Activated naive CD4-positive, alpha-beta T cell treated with anti-CD3 and anti-CD28 coated beads, Interleukin-2, amount 10 ng/mL, durations not matched to agents 7 days and 5 days (primary cell): ENCODE measurements at regions not wholly inside any gene's neighbourhood (a gene's known extent, or its start where the extent isn't known, plus 50 kb on each side); places are given as distances from the start of the nearest gene placed in this dataset.
"Not testable (repeated sequence)": the region's sequence is repeated elsewhere in the genome, so short reads cannot be mapped to it uniquely, and the experiment has no call there.

Experiments
- CTCF ChIA-PET: fragments of 350-600 bp; sonication (Branson Sonifier 250); formaldehyde crosslinking; loops from one replicate; lab custom pipeline; 2021; ENCODE audit warnings: antibody characterized with exemption; lab: Charles Lee
- DNase-seq: peaks from one replicate; pipeline ENCODE4 v3.0.0-alpha.2; 2020
- H3K27ac Mint-ChIP-seq: one replicate; pipeline ENCODE4 v1.8.0; 2021; ENCODE audit warnings: mild to moderate bottlenecking, moderate library complexity, mixed read lengths
- H3K27me3 Mint-ChIP-seq: one replicate; pipeline ENCODE4 v1.8.0; 2021; ENCODE audit warnings: mild to moderate bottlenecking, mixed read lengths
- H3K36me3 Mint-ChIP-seq: one replicate; pipeline ENCODE4 v1.8.0; 2021; ENCODE audit warnings: mixed read lengths
- H3K4me1 Mint-ChIP-seq: one replicate; pipeline ENCODE4 v1.8.0; 2021; ENCODE audit warnings: mixed read lengths
- H3K4me3 Mint-ChIP-seq: one replicate; pipeline ENCODE4 v1.8.0; 2021; ENCODE audit warnings: mild to moderate bottlenecking, moderate library complexity, mixed read lengths
- H3K9me3 Mint-ChIP-seq: one replicate; pipeline ENCODE4 v1.8.0; 2021; ENCODE audit warnings: mixed read lengths

DNA sequence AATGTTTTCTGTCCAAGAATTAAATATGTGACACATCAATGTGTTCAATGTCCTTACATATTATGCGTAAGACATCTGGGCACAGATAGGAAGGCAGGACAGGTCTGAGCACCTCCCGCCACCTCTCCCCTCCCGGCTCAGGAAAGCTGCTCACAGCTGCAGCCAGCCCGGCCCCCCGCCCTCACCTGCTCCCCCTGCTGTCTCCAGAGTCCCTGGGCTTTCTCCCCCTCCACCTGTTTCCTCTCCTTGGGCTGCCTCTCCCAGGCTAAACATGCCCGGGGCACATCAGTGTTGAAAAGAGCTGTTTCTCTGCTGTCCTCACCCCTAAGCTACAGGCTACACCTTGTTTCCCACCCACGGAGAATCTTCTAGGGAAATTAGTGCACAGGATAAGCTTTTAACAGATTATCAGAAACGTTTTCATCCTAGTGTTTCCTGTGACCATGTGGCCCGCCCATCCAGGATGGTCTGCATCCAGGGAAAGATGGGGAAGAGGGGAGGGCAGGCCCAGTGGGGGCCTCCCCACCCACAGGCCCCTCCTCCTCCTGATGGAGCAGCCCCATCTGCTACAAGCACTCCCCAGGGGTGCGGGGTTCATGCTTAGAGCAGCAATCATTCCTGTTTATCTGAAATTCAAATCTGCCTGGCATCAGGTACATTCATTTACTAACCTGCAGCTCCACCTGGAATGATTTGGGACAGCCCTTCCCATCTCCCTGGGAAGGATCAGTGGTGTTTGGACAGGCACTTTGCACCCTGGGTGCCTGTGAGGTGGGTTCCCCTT lies 273.8 kb upstream of the SFSWAP start:
- DNase-seq = no peak
- Mint-ChIP-seq H3K4me3 (no peak overlapping the region), H3K27ac (no peak overlapping the region), H3K36me3 (no peaks in the 10 kb centered on the region), H3K4me1 (no peaks in the 10 kb centered on the region), H3K9me3 (no peaks in the 10 kb centered on the region), H3K27me3 (peaks cover 21% of the 10 kb centered on the region)
- CTCF ChIA-PET = no interaction called here

DNA sequence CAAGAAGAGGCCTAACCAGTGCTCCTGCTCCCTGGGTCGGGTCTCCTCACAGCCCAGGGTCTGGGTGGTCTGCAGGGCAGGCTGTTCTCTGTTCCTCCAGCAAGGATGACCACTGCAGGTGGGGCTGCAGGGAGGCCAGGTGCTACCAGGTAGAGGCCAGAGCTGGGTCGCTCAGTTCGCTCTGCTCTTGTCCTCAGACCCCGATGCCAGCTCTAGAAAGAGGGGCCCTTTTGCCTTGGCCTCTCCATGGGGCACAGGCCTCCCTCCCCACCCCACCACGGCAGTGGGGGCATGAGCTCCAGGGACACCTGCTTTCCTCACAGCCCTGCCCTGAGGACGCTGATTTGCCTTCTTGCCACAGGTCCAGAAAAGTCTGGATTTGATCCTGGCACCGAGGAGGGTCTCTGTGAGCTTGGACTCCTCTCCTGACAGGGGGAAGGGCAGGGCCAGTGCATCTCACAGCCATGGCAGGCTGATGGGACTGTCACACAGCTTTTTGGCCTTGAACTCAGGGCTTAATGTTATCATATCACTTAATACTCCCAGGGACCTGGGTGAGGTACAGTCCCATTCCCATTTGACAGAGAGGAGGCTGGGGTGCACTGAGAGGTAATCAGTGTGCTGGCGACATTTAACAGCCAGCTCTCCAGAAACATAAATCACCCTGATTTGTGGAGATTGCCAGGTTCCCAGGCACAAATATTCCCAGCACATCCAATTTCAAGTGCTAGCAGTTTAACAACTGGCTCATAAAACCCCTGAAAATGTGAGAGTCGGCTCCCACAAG lies 273.0 kb upstream of the SFSWAP start:
- Mint-ChIP-seq H3K27ac (no peak overlapping the region), H3K4me3 (no peak overlapping the region)
- no peak for DNase-seq

DNA sequence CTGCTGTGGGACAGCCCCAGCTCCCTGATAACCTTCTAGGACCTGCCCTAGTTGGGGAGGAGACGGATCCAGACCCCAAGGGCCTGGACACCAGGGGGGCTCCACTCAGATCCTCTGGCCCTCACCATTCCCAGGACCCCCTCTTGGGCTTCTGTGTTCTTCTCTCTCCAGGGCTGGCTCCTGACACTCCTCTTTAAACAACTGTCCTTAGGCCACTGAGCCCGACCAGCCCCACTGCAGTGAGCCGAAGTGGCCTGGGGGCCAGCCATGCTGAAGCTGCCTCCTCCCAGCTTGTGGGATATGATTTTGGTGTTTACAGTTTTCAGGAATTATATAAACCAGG lies 272.4 kb upstream of the SFSWAP start:
- CTCF ChIA-PET, H3K4me3 Mint-ChIP-seq: not testable (repeated sequence)

More for the DNA sequence above, 273.0 kb upstream of the SFSWAP start:
- CTCF ChIA-PET = no interaction called here
- H3K27me3 Mint-ChIP-seq = peaks cover 14% of the 10 kb centered on the region
- no peaks in the 10 kb centered on the region for H3K36me3 Mint-ChIP-seq
- no peaks in the 10 kb centered on the region for H3K4me1 Mint-ChIP-seq
- no peaks in the 10 kb centered on the region for H3K9me3 Mint-ChIP-seq

DNA sequence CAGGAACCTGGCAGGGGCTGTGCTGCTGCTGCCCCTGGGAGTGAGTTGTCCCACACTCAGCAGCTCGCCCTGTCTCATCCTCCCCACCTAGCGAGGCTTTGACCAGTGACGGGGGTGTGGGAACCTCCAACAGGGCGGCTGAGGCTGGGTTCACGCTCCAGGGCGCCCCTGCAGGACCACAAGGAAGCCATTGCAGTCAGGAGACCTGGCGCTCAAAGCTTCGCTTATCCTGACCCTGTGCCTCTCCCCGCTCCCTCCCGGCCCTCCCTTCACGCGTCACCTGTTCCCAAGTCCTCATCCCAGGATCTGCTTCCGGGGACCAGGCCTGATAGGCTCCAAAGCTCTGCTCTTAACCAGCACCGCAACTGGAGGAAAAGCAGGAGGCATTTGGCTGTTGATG lies 272.0 kb upstream of the SFSWAP start:
- no peaks in the 10 kb centered on the region for H3K36me3 Mint-ChIP-seq
- no peak overlapping the region for H3K4me3 Mint-ChIP-seq
- H3K27ac Mint-ChIP-seq = no peak overlapping the region
- H3K4me1 Mint-ChIP-seq = no peaks in the 10 kb centered on the region
- H3K9me3 Mint-ChIP-seq = no peaks in the 10 kb centered on the region
- DNase-seq = no peak
- CTCF ChIA-PET = no interaction called here
- peaks cover 14% of the 10 kb centered on the region for H3K27me3 Mint-ChIP-seq

More for the DNA sequence above, 272.4 kb upstream of the SFSWAP start:
- H3K9me3 Mint-ChIP-seq, H3K27ac Mint-ChIP-seq, H3K36me3 Mint-ChIP-seq, H3K4me1 Mint-ChIP-seq, DNase-seq: not testable (repeated sequence)
- H3K27me3 Mint-ChIP-seq = peaks cover 14% of the 10 kb centered on the region

DNA sequence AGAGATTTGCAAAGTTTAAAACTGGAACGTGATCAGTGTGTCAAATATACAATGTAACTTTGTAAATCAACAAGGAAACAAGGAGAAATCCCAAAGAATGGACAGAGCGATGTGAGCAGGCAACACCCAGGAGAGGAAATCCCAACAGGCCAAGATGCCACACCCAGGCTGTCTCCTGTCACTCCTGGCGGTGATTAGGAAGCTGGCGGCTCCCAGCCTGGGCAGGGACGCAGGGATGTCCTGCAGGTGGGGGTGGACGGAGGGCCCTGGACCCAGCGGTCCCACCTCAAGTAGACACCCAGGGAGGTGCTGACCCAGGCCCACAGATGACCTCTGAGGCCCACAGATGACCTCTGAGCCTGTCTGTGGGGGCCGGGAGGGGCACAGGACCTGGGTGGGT lies 271.1 kb upstream of the SFSWAP start:
- H3K36me3 Mint-ChIP-seq, DNase-seq, CTCF ChIA-PET, H3K27me3 Mint-ChIP-seq, H3K4me3 Mint-ChIP-seq, H3K27ac Mint-ChIP-seq, H3K4me1 Mint-ChIP-seq, H3K9me3 Mint-ChIP-seq: not testable (repeated sequence)

DNA sequence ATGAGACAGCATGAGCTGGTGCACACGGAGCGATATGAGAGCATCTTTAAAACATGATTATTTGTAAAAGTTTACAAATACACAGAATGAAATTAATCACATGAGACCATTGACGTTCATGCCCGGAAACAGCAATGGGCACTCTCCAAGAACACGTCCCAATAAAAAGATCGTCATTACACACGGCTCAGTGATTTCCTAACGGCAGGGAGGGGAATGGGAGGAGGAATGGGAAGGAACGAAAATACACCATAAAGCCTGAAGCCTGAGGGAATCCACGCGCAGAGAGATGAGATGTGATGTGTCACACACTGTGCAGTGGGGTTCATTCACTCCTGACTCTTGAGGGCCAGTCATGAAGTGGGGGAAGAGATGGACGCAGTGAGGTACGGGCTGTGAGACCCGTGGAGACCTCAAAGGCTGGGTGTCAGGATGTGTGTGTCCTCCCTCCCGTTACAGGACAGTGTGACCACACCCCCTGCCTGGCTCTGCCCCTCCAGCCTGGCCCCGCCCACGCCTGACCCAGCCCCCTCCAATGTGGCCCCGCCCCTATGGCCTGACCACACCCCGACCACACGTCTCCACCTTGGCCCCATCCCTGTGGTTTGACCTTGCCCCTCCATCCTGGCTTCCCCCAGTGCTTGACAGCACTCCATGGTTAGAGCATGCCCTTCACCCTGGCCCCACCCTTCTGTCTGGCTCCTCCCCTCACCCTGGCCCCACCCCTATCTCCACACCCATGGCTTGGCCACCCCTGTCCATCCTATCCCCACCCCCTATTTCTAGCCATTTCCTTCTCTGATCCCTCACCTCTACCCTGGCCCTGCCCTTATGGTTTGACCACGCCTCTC lies 270.5 kb upstream of the SFSWAP start:
- H3K9me3 Mint-ChIP-seq, H3K27ac Mint-ChIP-seq, H3K4me3 Mint-ChIP-seq, H3K36me3 Mint-ChIP-seq, DNase-seq, H3K4me1 Mint-ChIP-seq, CTCF ChIA-PET, H3K27me3 Mint-ChIP-seq: not testable (repeated sequence)

DNA sequence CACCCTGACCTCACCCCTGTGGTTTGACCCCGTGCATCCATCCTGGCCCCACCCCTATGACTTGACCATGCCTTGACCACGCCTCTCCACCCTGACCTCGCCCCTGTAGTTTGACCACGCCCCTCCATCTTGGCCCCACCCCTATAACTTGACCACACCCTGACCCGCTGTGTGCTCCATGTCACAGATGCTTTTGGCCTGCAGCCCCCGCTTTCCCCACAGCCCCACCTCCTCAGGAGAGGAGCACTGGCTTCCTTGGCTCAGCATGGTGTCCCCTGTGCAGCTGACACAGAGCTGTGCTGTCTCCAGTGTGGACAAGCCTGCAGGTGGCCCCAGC lies 269.9 kb upstream of the SFSWAP start:
- H3K36me3 Mint-ChIP-seq = no peaks in the 10 kb centered on the region
- CTCF ChIA-PET = no interaction called here
- peaks cover 4% of the 10 kb centered on the region for H3K27me3 Mint-ChIP-seq
- no peak overlapping the region for H3K4me3 Mint-ChIP-seq
- H3K27ac Mint-ChIP-seq = no peak overlapping the region
- no peaks in the 10 kb centered on the region for H3K9me3 Mint-ChIP-seq
- DNase-seq = no peak
- H3K4me1 Mint-ChIP-seq = no peaks in the 10 kb centered on the region

DNA sequence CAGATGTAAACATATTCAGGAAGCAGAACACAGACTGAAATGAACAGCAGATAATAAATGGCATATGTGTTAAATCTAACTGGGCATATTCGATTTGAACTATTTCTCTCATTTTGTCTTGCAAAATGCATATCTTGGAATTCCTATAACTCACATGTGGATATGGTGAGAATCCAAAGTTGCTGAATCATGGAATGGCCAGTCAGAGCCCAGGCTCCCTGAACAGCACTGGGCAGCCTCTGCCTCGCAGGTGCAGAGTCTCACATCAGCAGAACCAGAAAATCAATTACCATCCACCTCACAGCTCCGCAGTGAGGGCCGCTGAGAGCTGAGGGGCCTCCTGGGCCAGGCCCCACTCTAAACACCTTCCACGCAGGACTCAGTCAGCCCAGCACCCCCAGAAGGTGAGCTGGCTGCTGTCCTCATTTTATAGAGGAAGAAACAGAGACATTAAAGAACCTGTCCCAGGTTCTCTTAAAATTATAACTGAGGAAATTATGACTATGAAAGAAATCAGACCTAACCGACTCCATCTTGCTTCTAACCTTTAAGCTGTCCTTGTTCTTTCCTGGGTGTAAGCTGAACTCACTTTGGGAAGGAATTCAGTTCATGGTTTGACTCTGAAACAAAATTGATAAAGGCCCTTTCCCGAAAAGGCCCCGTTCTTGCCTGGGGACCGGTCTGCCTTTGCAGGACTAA lies 269.1 kb upstream of the SFSWAP start:
- CTCF ChIA-PET = interaction anchor here (0.9 kb wide), 1 partner anchor 13 kb away, joined by 3 read pairs; no protein-coding TSS in a partner anchor
- Mint-ChIP-seq H3K4me3 (no peak overlapping the region), H3K36me3 (no peaks in the 10 kb centered on the region), H3K27ac (no peak overlapping the region), H3K4me1 (no peaks in the 10 kb centered on the region), H3K9me3 (no peaks in the 10 kb centered on the region), H3K27me3 (peaks cover 4% of the 10 kb centered on the region)
- no peak for DNase-seq

DNA sequence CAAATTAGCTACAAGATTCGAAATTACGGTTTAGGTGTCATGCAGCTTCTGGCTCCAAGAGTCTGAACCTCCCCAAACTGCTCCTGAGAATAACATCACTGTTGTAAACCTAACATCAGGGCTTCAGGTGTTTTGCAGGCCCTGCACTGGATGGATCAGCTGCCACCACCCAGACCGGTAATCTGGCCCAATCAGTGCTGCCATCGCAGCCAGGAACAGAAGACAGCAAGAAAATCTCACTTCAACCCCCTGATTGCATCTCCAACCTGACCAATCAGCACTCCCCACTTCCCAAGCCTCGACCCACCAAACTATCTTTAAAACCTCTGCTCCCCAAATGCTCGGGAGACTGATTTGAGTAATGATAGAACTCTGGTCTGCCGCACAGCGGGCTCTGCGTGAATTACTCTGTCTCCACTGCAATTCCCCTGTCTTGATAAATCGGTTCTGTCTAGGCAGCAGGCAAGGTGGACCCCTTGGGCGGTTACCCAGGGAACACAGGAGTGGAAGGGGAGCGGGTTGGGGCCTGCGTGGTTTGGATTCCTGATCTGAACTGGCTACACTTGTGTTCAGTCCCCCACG lies 268.5 kb upstream of the SFSWAP start:
- peaks cover 4% of the 10 kb centered on the region for H3K27me3 Mint-ChIP-seq
- H3K4me3 Mint-ChIP-seq = no peak overlapping the region
- CTCF ChIA-PET = interaction anchor here (0.9 kb wide), 1 partner anchor 12 kb away, joined by 3 read pairs; no protein-coding TSS in a partner anchor
- DNase-seq = no peak
- H3K9me3 Mint-ChIP-seq = no peaks in the 10 kb centered on the region
- H3K36me3 Mint-ChIP-seq = no peaks in the 10 kb centered on the region
- H3K4me1 Mint-ChIP-seq = no peaks in the 10 kb centered on the region
- no peak overlapping the region for H3K27ac Mint-ChIP-seq

DNA sequence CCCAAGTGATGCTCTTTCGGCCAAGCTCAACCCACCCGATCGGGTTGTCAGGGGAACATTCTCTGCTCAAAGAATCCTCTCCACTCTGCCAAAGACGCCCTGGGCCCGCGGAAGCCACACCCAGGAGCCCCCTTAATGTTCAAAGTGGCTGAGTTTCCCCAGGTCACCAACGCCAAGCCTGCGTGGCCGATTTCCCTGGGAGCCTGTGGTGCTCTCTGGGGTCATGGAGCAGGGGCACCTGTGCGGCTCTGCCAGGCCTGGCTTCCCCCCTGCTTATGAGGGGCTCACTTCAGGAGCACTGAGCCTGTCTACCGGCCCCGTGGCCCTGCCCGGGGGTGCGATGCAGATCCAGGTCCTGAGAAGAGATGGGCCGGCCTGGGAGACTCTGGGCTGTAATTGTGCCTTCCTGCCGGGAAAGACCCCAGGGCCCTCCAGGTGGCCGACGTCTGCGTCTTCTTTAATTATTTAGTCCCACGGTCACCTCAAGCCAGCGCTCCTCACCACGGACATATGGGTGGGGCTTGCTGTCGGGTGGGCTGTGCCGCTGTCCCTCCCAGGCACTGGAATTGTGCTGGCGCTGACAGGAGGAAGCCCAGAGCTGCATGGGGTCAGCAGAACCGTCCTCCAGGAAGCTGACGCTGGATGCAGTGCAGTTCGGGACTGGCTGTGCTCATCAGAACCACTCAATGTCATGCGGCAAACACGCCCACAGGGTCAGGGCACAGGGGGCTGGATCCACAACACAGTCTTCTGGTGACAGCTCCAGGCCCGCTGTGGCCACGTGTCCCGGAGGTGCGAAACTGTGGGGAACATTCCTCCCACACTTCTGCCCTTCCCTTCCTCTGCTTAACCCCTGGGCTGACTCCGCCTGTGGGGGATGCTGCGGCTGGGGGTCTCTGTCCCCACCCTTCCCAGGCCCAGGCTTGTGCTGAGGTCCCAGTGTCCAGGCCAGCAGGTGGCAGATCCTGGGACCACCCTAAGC lies 267.6 kb upstream of the SFSWAP start:
- no peaks in the 10 kb centered on the region for H3K4me1 Mint-ChIP-seq
- H3K36me3 Mint-ChIP-seq = no peaks in the 10 kb centered on the region
- CTCF ChIA-PET = no interaction called here
- H3K27ac Mint-ChIP-seq = no peak overlapping the region
- no peaks in the 10 kb centered on the region for H3K9me3 Mint-ChIP-seq
- DNase-seq = no peak
- H3K4me3 Mint-ChIP-seq = no peak overlapping the region
- peaks cover 4% of the 10 kb centered on the region for H3K27me3 Mint-ChIP-seq

DNA sequence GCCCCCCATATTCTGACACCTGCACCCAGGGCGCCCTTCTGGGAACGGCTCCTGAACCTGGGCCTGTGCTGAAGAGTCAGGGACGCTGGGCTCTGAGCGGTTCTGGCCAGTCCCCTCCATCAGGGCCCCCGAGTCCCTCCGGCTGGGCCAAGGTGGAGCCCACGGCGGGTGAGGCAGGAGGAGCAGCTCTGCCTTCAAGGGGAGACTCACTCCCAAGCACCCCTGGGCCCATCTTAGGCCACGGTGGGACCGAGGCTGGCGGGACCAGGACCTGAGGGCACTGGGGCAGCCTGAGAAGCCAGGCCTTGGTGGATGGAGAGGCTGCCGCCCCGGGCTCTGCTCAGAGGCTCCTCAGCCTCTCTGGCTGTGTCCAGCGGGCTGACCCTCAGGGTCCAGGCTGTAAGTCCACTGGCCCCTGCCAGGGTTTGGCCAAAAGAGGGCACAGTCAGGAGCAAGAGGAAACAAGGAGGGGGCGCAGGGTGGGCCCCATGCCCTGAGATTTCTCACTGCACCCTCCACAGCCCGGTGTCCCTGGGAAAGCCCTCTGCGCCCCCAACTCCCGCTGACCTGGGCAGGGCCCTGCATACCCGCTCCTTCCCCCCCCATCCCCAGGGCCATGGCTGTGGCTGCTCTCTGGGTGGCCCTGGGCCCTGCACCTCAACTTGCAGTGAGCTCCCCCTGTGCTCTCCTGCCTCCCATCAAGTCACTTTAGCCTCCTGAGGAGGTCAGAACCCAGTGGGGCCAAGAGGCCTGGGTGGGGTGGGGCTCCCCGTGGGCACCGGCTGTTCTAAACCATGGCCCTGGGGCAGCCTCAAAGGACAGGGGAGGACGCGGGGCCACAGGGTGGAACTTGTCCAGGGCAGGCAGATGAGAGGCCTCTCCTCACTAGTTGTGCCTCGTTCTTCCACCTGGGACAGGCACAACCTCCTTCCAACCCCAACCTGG lies 266.4 kb upstream of the SFSWAP start:
- Mint-ChIP-seq H3K9me3 (no peaks in the 10 kb centered on the region), H3K4me3 (no peak overlapping the region), H3K27me3 (no peaks in the 10 kb centered on the region), H3K27ac (no peak overlapping the region), H3K4me1 (no peaks in the 10 kb centered on the region), H3K36me3 (no peaks in the 10 kb centered on the region)
- no peak for DNase-seq
- CTCF ChIA-PET = no interaction called here

DNA sequence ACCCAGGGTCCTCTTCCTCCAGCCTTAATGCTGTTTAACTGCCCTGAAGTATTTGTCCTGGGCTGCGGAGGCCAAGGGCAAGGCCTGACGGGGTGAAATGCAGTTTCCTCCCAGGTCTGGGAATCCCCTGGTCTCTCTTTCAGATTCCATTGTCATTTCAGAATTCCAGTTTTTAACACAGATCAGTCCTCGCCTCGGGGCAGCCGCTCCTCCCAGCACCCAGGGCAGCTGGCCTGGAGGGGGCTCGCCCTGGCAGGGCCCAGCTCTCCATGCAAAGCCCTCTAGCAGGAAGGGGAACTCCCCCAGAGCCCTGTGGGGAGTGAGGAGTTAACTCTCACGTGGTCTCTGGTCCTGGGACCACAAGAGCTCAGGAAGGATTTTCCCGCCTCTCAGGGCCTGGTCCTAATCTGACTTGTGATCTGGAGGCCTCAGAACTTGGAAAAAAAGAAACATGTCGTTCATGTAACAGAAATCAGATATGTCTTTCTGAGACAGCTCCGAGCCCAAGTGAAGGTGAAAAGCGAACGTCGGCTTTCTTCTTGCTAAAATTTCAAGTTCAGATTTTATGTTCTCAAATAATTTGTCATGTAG lies 265.6 kb upstream of the SFSWAP start:
- H3K9me3 Mint-ChIP-seq = no peaks in the 10 kb centered on the region
- no peaks in the 10 kb centered on the region for H3K4me1 Mint-ChIP-seq
- no peaks in the 10 kb centered on the region for H3K27me3 Mint-ChIP-seq
- H3K27ac Mint-ChIP-seq = no peak overlapping the region
- H3K36me3 Mint-ChIP-seq = no peaks in the 10 kb centered on the region
- CTCF ChIA-PET = no interaction called here
- no peak for DNase-seq
- no peak overlapping the region for H3K4me3 Mint-ChIP-seq
